ENCODE measurements at regions not wholly inside any gene's neighbourhood (a gene's known extent, or its start where the extent isn't known, plus 50 kb on each side); places are given as distances from the start of the nearest gene placed in this dataset.
"Not testable (repeated sequence)": the region's sequence is repeated elsewhere in the genome, so short reads cannot be mapped to it uniquely, and the experiment has no call there.

DNA sequence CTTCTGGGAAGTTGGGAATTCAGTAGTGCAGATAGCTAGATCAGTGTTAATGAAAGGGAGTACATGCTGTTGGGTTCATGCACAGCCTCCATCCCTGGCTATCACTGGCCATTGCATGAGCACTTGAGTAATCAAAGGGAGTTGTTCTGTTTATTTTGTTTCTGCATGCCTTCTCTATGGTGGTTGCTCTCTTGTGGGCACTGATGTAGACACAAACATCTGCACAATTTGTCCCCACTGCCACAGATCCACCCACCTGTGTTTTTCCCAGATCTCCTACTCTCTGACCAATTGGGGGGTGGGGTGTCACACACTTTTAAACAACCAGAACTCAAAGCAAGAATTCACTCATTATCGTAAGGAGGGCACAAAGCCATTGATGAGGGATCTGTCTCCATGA, 89.7 kb upstream of the DHRS4 start:
- DNase-seq: no peak

DNA sequence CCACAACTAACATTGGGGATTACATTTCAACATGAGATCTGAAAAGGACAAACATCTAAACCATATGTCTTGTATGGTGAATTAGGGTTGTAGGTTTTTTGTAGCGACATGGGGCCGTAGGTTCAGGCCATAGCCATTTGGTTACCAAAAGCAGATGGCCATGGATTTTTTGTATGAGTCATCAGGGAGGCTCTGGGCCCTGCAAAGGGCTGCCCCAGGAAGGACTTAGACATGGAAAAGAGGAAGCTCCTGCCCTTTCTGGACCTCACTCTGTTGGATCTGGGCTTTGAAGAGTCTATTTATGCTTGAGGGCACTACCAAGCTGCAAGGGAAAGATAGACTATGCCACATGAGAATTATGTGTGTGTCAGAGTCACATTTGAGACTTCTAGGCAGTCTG, 89.3 kb upstream of the DHRS4 start:
- DNase-seq: no peak

DNA sequence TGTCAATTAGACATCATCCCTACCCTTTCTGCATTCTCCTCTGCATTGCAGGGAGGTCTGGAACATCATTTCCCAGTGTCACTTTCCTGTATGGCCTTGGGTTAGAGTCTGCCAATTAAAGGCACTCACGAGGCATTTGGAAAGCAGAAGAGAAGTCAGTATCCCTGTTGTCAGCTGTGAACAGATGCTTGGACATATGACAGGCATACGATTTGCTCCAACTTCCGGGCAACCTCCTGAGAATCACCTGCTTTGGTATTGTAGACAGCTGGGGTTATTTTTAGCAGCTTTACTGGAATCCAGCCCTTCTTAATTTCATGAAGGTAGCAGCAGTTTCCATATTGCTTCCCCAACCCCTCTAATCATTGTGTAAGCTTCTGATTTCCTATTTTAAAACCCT, 88.7 kb upstream of the DHRS4 start:
- DNase-seq: no peak

DNA sequence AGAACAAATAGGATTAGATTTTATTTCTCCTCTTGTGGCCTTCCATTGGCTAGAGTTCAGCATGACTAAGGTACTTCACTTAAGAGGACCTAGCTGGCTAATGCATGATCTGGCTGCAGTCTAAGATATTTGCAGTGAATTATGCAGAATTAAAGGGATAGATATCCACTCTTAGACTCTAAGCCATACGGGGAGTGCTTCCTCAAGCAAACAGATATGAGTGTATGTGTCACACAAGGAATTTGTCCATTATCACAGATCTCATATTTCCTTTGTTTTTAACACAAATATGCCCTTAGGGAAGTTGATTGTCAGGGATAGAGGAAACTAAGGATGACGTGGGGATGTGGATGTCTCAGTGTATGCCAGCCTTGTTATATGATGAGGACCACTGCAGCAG, 88.1 kb upstream of the DHRS4 start:
- DNase-seq: no peak

DNA sequence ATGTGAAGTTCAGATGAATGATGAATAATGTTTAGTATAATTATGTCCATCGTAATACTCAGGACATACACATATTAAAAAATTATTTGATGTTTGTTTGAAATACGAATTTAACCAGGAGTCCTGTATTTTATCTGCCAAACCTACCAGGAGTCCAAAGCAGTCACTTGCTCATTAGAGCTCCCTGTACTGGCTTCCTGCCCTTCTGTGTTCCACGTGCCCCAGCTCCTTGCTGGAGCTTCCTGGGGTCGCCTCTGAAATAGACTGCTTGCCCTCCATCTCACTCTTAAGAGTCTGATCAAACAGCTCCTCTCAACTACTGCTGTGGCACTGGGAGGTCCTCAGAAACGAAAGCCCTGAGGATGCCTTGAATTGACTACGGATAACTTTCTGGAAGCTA, 87.3 kb upstream of the DHRS4 start:
- DNase-seq: no peak

DNA sequence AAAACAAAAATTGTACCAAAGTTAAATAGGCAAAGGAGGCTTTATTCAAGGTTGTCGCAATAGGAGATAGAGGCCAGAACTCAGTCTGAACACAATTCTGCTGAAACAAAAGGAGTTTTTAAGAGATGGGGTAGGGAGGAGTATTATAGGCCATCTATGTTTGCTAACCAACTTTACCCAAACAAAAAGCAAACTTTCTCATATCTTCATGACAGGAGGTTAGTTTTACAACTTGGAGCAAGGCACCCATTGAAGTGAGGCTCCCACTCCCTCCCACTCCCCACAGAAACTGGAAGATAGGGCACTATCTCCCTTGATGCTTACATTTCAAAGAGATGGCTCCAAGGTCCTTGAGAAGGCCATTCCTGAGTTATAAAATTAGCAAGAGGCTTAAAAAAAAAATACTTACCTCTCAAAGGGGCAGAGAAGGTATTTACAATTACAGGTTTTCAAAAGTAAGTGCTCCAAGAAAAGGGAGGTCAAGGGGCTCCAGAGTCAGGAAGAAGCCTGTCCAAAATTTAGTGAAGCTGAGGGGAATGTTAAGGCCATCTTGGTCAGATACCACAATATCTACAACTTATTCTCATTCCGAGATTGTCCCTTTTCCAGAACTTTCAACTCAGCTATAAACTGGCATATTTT, 84.4 kb upstream of the DHRS4 start:
- no peak for DNase-seq

DNA sequence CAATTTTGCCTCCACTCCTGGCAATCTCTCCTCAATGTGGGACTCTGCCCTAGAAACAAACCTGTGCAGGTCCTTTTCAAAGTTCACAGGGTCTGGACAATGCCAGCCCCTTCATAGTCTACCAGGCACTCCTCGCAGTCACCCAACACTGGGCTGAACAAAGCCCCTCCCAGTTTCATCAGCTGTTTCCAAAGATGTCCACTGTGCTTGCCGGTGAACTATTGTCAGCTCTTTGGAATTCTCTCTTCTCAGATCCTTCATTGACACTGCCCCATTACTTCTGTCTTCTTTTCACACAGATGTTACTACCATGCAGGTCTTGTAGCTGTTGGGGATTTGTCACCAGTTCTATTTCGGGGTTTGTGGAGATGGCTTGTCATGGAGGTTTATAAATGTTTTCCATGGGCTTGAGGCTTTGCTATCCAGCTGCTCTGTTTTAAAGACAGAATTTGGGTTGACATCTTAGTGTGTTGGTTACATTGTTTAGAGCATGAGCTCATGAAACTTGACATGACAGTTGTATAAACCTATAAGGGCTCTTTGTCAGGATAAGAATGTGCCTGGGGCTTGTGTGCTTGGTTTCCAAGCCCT, 77.3 kb upstream of the DHRS4 start:
- DNase-seq: no peak

DNA sequence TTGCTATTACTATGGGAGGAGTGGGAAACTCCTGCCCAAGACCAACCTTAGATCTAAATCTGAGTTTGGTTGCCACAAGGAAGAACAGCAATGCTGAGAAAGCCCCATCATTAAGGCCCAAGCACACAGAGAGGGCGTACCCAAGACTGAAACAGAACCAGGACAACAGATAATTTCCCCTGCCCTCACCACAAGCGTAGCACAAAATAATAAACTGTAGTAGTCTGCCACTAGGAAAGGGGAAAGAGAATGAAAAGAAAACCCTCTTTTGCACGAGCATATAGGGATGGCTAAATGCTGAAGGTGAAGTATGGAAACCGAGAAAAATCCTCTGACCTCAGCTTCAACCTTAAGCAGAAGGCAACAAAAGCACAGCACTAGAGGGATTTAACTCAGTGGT, 76.5 kb upstream of the DHRS4 start:
- DNase-seq: no peak

DNA sequence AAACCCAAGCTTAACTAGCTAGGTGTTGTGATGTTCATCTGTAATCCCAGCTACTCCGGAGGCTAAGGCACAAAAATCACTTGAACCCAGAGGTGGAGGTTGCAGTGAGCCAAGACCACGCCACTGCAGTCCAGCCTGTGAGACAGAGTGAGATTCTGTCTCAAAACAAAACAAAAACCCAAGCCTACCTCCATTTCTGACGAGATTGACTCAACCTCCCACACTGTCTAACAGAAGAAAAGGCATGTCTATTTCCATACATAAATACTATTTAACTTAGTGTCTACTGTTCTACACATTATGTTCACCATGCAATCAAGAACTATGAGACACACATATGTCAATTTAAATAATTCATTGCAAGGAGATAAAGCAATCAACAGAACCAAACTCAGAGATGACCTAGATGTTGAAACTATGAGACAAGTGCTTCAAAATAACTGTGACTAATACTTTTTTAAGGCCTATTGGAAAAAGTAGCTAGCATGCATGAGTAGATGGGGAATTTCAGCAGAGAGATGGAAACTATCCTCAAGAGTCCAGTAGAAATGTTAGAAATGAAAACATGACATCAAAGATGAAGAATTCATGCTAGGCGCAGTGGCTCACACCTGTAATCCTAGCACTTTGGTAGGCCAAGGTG, 75.9 kb upstream of the DHRS4 start:
- no peak for DNase-seq

DNA sequence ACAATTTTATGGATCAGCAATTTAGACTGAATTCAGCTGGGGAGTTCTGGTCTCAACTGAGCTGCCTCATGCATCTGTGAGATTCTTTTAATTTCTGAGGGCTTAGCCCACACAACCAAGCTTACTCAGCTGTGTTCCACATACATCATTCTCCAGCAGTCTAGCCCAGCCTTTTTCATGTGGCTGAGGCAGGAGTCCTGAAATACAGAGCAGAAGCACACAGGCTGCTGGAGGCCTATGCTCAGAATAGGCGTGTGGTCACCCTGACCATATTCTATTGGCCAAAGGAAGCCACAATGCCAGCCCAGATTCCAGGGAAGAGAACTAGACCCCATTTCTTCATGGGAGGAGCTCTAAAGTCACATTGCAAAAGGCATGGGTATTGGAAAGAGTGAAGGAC, 72.3 kb upstream of the DHRS4 start:
- no peak for DNase-seq

DNA sequence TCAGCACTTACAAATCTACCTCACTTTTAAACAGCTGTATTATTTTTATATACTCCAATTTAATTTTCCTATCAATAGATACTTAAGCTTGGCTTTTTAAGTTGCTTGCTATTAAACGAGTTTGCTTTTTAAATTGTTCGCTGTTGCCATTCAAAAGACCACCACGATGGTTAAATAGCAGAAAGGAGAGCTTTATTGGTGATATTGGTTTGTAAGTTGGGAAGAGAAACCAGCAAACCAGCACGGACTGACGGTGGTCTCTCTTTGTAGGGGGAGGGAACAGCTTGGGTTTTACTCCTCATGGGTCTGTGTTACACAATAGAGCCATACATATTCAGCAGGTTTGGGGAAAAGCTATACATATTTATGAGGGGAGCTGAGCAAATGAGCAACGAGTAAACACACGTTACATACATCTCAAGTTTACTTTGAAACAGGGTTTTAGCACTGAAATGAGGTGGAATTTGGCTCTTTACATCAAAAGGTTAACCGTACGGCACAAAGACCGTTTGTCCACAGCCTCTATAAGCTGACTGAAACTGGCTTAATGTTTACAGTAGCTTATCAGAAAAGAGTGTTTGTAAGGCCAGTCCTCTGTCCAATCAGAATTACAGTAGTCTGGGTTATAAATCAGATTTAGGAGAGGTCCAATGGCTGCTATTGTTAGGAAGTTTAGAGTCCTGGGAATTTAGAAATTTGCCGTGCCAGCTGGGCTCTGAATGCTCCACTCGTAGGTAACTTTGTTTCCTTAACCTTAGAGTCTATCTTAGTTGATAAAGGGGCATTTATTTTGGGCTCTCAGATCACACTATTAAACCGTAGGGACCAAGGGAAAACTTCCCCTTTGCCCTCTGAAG, 69.7 kb upstream of the DHRS4 start:
- DNase-seq: no peak

DNA sequence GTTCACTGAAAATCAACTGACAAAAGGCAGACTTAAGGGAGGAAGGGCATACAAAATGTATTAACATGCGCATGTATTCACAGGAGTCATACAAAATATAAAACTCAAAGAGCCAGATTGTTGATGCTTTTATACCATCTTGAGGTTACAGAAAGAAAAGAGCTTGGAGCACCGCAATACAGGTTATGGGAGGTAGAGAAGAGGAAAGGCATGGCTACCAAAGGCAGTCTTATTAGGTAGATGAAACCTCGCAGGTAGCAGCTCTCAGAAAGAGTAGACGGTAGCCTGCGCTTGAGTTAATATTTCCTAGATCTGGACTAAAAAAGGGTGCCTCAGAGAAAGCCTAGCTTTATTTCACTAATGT, 69.0 kb upstream of the DHRS4 start:
- DNase-seq: no peak

DNA sequence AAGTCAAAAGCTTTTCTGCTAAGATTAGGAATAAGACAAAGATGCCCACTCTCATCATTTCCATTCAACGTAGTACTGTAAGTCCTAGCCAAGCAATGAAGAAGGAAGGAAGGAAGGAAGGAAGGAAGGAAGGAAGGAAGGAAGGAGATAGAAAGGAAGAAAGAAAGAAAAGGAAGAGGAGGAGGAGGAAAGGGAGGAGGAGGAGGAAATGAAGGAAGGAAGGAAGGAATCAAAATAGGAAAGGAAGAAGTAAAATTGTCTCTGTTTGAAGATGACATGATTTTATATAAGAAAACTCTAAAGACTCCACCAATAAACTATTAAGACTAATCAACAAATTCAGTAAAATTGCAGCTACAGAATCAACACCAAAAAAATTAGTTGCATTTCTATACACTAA, 66.0 kb upstream of the DHRS4 start:
- DNase-seq: no peak

DNA sequence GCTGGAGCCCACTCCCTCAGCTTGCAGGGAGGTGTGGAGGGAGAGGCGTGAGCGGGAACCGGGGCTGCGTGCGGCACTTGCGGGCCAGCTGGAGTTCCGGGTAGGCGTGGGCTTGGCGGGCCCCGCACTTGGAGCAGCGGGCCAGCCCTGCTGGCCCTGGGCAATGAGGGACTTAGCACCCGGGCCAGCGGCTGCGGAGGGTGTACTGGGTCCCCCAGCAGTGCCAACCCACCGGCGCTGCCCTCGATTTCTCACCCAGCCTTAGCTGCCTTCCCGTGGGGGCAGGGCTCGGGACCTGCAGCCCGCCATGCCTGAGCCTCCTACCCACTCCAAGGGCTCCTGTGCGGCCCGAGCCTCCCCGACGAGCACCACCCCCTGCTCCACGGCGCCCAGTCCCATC, 61.9 kb upstream of the DHRS4 start:
- not testable (repeated sequence) for DNase-seq

DNA sequence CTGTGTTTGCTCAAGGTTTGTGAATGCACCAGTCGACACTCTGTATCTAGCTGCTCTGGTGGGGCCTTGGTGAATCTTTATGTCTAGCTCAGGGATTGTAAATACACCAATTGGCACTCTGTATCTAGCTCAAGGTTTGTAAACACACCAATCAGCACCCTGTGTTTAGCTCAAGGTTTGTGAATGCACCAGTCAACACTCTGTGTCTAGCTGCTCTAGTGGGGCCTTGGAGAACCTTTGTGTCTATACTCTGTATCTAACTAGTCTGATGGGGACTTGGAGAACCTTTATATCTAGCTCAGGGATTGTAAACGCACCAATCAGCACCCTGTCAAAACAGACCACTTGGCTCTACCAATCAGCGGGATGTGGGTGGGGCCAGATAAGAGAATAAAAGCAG, 61.3 kb upstream of the DHRS4 start:
- DNase-seq: not testable (repeated sequence)

DNA sequence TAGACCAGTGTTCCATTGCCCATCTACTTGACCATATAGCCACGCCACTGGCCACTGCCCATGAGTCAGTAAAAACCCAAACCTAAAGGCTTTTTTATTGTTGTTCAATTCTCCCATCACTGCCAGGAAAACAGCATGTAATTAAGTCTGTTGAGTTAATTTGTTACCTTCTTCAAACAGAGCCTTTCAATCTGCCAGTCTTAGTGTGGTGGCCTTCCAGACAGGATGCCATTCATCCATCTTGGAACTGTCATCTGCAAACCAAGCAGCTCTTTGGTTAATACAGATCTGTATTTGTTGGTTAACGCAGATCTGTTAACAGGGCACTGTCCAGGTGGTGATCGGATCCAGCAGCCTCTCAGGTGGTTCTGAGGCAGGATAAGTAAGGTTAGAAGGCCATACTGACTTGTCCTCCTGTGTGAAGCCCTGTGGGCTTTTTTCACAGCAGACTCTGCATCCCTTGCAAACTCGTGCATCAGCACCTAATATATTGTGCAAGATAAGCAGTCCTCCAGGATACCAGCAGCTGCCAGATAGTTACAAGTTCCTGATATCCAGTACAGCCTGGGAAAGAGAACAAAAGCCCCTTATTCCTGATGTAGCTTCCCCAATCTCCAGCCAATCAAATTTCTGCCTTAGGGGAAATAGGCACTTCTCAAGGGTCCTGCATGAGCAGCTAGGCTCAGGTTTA, 59.1 kb upstream of the DHRS4 start:
- DNase-seq: no peak

DNA sequence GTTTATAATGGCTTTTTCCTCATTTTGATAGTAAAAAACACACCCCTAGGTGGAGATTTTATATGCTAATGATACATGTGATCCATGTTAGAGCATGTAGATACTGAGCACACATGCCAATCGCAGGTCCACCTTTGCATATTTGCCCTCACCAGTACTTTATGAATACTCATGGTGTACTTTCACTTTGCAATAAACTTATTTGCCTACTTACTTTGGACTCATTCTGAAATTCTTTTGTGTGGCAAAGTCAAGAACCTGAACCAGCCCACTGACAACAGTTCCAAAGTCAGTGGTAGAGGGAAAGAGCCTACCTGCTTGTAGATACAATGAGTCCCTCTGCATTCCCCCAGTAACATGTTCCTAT, 58.5 kb upstream of the DHRS4 start:
- DNase-seq: no peak

DNA sequence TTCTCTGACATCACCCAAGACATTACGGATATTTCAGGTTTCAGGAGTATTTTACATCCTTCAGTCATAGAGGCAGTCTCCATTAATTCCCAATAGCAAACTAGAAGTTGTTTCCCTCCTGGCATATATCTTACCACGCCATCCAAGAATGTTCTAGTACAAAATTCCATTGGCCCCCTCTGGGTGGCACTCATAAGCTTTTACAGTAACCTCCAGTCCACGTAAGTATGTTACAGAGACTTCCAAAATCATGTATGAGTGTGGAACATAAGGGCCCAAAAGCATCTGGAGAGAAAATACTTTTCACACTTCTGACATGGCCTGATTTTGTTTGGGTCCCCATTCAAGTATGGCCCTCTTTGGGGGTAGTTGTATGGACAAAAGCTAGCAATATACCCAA, 58.1 kb upstream of the DHRS4 start:
- DNase-seq: no peak

DNA sequence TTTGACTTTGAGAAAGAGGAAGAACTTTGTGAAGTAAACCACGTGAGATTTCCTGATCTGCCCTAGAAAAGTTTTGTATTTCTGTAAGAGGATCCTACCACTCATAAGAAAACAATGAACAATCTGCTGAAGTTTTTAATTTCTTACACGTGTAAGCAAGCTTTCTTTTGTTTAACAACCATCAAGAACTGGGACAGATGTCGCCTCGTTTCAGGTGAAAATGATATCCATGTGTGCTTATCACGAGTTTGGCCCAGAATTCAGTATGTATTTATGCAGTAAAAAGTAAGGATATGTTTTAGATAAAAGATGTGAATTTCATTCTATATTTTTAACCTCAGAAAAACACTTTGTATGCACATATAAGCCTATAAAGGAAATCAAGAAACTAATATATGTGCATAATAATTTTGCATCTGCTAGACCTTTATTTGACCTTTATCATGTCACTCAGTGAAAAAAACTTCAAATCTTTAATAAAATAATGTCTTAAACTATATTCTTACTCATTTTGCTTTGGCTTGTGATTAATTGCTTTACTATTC, 56.9 kb upstream of the DHRS4 start:
- no peak for DNase-seq

DNA sequence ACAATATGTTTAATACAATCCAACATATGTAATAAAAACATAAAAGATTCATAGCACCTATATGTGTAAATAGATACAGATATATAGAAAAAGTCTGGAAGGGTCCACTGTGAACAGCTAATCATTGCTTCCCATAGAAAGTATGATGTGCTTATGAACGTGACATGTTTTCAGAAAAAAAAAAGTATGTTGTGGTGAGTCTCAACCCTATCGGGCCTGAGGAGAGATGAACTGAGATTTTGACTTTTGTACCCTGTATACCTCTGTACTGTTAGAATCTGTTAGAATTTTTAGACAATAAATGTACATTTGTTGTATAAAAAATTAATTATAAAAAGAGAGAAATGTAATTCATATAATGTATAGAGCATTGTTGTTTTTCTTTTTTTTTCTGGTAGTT, 56.3 kb upstream of the DHRS4 start:
- not testable (repeated sequence) for DNase-seq

DNA sequence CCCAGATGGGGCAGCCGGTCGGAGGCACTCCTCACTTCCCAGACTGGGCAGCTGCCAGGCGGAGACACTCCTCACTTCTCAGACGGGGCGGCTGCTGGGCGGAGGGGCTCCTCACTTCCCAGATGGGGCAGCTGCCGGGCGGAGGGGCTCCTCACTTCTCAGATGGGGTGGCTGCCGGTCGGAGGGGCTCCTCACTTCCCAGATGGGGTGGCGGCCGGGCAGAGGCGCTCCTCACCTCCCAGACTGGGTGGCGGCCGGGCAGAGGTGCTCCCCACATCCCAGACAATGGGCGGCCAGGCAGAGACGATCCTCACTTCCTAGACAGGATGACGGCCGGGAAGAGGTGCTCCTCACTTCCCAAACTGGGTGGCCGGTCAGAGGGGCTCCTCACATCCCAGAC, 55.2 kb upstream of the DHRS4 start:
- not testable (repeated sequence) for DNase-seq

DNA sequence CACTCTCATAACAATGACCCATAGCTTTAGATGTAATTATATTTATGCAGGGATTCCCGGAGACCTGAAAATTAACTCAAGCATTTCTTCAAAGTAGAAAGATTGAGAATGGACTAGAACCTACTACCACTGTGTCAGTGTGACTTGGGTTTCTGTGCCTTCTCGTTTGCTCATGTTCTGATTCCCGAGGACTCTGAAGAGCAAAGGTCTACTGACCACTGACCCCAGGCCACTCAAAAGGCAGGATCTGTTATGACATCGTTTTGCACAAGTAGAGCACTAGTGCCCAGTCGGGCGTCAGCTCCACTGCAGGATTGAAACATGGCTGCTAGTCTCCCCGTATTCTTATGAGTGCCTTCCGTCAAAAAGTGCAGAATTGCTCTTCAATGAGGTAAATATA, 53.8 kb upstream of the DHRS4 start:
- no peak for DNase-seq

DNA sequence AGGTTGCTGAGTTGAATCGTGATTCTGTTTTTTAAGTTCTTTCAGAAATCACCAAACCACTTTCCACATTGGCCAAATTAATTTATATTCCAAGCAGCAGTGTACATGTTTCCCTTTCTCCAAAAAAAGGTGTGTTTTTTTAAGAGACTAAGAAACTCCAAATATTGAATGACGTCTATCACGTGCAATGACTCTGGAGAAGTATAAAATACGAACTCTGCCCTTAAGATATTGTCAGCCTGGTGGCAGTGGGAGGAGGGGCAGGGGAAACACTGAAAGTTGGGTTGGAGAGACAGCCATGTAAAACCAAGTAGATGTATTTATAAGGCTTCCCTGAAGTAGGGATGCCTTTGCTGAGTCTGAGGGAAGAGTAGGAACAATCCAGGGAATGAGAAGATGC, 50.1 kb upstream of the DHRS4 start:
- no peak for DNase-seq

Data from GF-D8 (cell line).